SK-N-SH (cell line): ENCODE measurements at regions not wholly inside any gene's neighbourhood (a gene's known extent, or its start where the extent isn't known, plus 50 kb on each side); places are given as distances from the start of the nearest gene placed in this dataset.

Experiments used
- CTCF ChIA-PET: fragments of 300-600, 350-600 bp; formaldehyde crosslinking; extraction: SDS; loops from one replicate; lab custom pipeline; 2021; lab: Yijun Ruan, JAX
- POLR2A ChIA-PET: fragments of 350-600 bp; sonication (Branson Sonifier 250); formaldehyde crosslinking; extraction: SDS; loops from one replicate; lab custom pipeline; 2020; ENCODE audit warnings: antibody characterized with exemption, inconsistent platforms; lab: Yijun Ruan, JAX
- DNase-seq: peaks from one replicate; pipeline ENCODE4 v3.0.0; 2012
- H2AFZ ChIP-seq: fragments of 200-600 bp; sonication (generic); 2 replicates; pipeline ENCODE4 v1.8.1; 2016; ENCODE audit warnings: antibody characterized with exemption, mild to moderate bottlenecking, low read depth
- H3F3A ChIP-seq: fragments of 200-600 bp; sonication (generic); replicated peaks from 2 replicates; pipeline ENCODE3; 2016; ENCODE audit warnings: antibody characterized with exemption, mild to moderate bottlenecking; ENCODE audit not compliant: insufficient read depth
- H3K27ac ChIP-seq, 2 experiments: fragments of 200-500 bp in 1 of 2; fragments of 200-600 bp in 1 of 2; sonication (Bioruptor generic) in 1 of 2; sonication (generic), shearing (Covaris generic) in 1 of 2; 2 replicates each; pipeline versions ENCODE4 v1.5.1 to v1.6.1; 2014 to 2016; ENCODE audit warnings: low read depth in 2 of 2, inconsistent platforms in 1 of 2, low read length in 1 of 2, mild to moderate bottlenecking in 1 of 2, mixed read lengths in 1 of 2
- H3K27me3 ChIP-seq: fragments of 200-600 bp; sonication (generic), shearing (Covaris generic); 2 replicates; pipeline ENCODE4 v1.6.1; 2016; ENCODE audit warnings: mixed run types; ENCODE audit not compliant: insufficient read depth
- H3K36me3 ChIP-seq, 2 experiments: fragments of 200-500 bp in 1 of 2; fragments of 200-600 bp in 1 of 2; sonication (Bioruptor generic) in 1 of 2; sonication (generic) in 1 of 2; replicated peaks in 1 of 2; 2 replicates each; pipeline versions ENCODE3 to v1.5.1; 2014 to 2016; ENCODE audit warnings: low read length in 1 of 2, mild to moderate bottlenecking in 1 of 2; ENCODE audit not compliant: insufficient read depth in 2 of 2, control insufficient read depth in 1 of 2
- H3K4me1 ChIP-seq, 2 experiments: fragments of 200-500 bp in 1 of 2; fragments of 200-600 bp in 1 of 2; sonication (Bioruptor generic) in 1 of 2; sonication (generic), shearing (Covaris generic) in 1 of 2; 2 replicates each; pipeline versions ENCODE4 v1.5.1 to v1.6.1; 2014 to 2016; ENCODE audit warnings: low read depth in 1 of 2, low read length in 1 of 2, mixed run types in 1 of 2; ENCODE audit not compliant: insufficient read depth in 2 of 2, control insufficient read depth in 1 of 2
- H3K4me2 ChIP-seq: fragments of 200-600 bp; sonication (generic), shearing (Covaris generic); 2 replicates; pipeline ENCODE4 v1.6.1; 2017; ENCODE audit warnings: mixed run types
- H3K4me3 ChIP-seq, 2 experiments: fragments of 200-500 bp in 1 of 2; fragments of 200-600 bp in 1 of 2; sonication (Bioruptor generic) in 1 of 2; sonication (generic), shearing (Covaris generic) in 1 of 2; 2 replicates each; pipeline versions ENCODE4 v1.5.1 to v1.8.1; 2014 to 2016; ENCODE audit warnings: low read depth in 2 of 2, inconsistent platforms in 1 of 2, low read length in 1 of 2, mild to moderate bottlenecking in 1 of 2, mixed read lengths in 1 of 2, moderate library complexity in 1 of 2
- H3K79me2 ChIP-seq: fragments of 200-600 bp; sonication (generic); 2 replicates; pipeline ENCODE4 v1.8.1; 2017; ENCODE audit warnings: mild to moderate bottlenecking; ENCODE audit not compliant: insufficient read depth
- H3K9ac ChIP-seq: fragments of 200-600 bp; sonication (generic); 2 replicates; pipeline ENCODE4 v1.6.1; 2017; ENCODE audit warnings: mixed run types
- H3K9me2 ChIP-seq: fragments of 200-600 bp; sonication (generic); 2 replicates; pipeline ENCODE4 v1.6.1; 2017; ENCODE audit warnings: mixed run types
- H3K9me3 ChIP-seq: fragments of 200-600 bp; sonication (generic); 2 replicates; pipeline ENCODE4 v1.6.1; 2017; ENCODE audit warnings: mixed run types, mild to moderate bottlenecking, moderate library complexity
- H4K20me1 ChIP-seq: fragments of 200-600 bp; sonication (generic); 2 replicates; pipeline ENCODE4 v1.6.1; 2017; ENCODE audit warnings: mild to moderate bottlenecking, mixed run types; ENCODE audit not compliant: insufficient read depth
- CHD2 ChIP-seq: fragments of 150-350 bp; IDR thresholded peaks from 2 replicates; pipeline ENCODE4 v1.6.1; 2018; ENCODE audit warnings: low read length; ENCODE audit not compliant: partially characterized antibody
- ELF1 ChIP-seq: IDR thresholded peaks from 2 replicates; pipeline ENCODE4 v1.4.0; 2012
- EP300 ChIP-seq, 2 experiments: IDR thresholded peaks; 2 replicates each; pipeline versions ENCODE4 v1.4.0 to v1.6.1; 2012; ENCODE audit warnings: borderline replicate concordance in 1 of 2, low read depth in 1 of 2, low read length in 1 of 2
- EZH2phosphoT487 ChIP-seq: fragments of 200-600 bp; sonication (generic); IDR thresholded peaks from 2 replicates; pipeline ENCODE4 v1.6.1; 2017; ENCODE audit warnings: low read depth, mixed run types, mild to moderate bottlenecking, antibody characterized with exemption, moderate library complexity, borderline replicate concordance
- FOSL2 ChIP-seq: IDR thresholded peaks from 2 replicates; pipeline ENCODE4 v1.4.0; 2012; ENCODE audit warnings: low read depth, mild to moderate bottlenecking, moderate library complexity, borderline replicate concordance
- GABPA ChIP-seq: IDR thresholded peaks from 2 replicates; pipeline ENCODE4 v1.4.0; 2012; ENCODE audit warnings: low read depth, mild to moderate bottlenecking
- MXI1 ChIP-seq: IDR thresholded peaks from 2 replicates; pipeline ENCODE4 v1.6.1; 2012; ENCODE audit warnings: mild to moderate bottlenecking, low read depth, low read length, improper control_type of control experiment
- POLR2AphosphoS5 ChIP-seq: IDR thresholded peaks from 2 replicates; pipeline ENCODE4 v1.6.1; 2012; ENCODE audit warnings: low read depth, low read length
- RAD21 ChIP-seq: IDR thresholded peaks from 2 replicates; pipeline ENCODE4 v1.6.1; 2012; ENCODE audit warnings: mild to moderate bottlenecking, low read length
- RXRA ChIP-seq: IDR thresholded peaks from 2 replicates; pipeline ENCODE4 v1.4.0; 2012; ENCODE audit warnings: low read depth, mild to moderate bottlenecking, borderline replicate concordance
- TCF12 ChIP-seq: IDR thresholded peaks from 2 replicates; pipeline ENCODE4 v1.4.0; 2012
- WGBS: methylation state at CpG from one replicate; pipeline ENCODE4 v1.1.6; 2017; ENCODE audit warnings: low lambda C conversion rate; 5-methylcytosine and 5-hydroxymethylcytosine counted together
- TF ChIP-seq, protein P1 (sequence below): fragments of 200-600 bp; sonication (generic); IDR thresholded peaks from 2 replicates; pipeline ENCODE4 v1.6.1; 2017; ENCODE audit warnings: antibody characterized with exemption, mild to moderate bottlenecking, moderate library complexity

DNA sequence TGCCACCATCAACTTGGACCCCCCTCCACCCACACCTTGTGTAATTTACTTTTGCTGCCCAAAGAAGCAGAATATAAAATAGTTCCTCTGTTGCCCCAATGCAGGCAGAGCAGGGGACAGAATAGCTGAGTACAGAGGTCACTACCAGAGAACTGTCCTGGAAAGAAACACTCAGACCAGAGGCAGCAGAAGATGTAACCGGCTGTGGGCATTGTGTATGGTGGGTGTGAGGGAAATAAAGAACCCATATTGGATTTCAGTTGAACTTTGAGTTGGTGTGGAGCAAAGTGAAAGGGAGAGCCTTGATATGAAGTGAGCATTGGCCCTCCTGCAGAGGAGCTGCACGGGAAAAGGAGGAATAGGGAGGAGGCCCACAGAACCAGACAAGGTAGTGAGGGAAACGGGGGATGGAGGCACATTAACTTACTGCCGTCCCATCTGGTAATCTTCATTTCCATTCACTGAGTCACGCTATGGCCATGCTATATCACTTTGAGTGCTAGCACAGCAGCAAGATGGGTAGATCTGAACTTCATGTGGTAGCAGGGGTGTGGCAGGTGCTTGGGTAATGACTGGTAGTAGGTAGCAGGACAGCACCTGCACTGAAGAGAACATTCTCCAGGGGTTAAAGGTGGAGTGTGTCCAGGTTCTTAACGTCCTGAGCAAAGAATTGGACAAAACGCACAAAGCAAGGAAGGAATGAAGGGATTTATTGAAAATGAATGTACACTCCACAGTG lies 56.3 kb upstream of the FBXO28 start (continued):
- TF ChIP-seq EP300 (IDR thresholded peaks at IDR 0.05; ENCODE audit: borderline replicate concordance in 1 of 2, low read depth in 1 of 2, low read length in 1 of 2), result no peak

DNA sequence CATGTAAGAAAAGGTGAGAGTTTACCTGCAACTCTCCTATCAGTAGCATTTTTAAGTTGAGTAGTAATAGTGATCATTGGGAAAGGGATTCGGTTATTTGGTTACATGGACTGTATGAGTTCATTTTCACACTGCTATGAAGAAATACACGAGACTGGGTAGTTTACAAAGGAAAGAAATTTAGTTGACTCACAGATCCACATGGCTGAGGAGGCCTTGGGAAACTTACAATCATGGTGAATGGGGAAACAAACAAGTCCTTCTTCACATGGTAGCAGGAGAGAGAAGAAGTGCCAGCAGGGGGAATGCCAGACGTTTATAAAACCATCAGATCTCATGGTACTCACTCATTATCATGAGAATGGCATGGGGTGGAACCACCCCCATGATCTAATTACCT lies 59.3 kb upstream of the FBXO28 start:
- 58% methylated on average over 3 of the region's 3 CpGs for WGBS
- Histone ChIP-seq H3K9ac (no peak overlapping the region), H3K9me3 (no peaks in the 10 kb centered on the region), H3F3A (peaks cover 7% of the 10 kb centered on the region), H3K4me1 (no peaks in the 10 kb centered on the region), H3K79me2 (no peaks in the 10 kb centered on the region), H3K36me3 (no peaks in the 10 kb centered on the region), H4K20me1 (no peaks in the 10 kb centered on the region), H3K4me2 (no peak overlapping the region), H2AFZ (no peak overlapping the region), H3K27me3 (no peaks in the 10 kb centered on the region), H3K9me2 (no peaks in the 10 kb centered on the region), H3K4me3 (no peak overlapping the region), H3K27ac (no peak overlapping the region)
- POLR2A ChIA-PET, result no interaction called here
- TF ChIP-seq, protein P1, sequence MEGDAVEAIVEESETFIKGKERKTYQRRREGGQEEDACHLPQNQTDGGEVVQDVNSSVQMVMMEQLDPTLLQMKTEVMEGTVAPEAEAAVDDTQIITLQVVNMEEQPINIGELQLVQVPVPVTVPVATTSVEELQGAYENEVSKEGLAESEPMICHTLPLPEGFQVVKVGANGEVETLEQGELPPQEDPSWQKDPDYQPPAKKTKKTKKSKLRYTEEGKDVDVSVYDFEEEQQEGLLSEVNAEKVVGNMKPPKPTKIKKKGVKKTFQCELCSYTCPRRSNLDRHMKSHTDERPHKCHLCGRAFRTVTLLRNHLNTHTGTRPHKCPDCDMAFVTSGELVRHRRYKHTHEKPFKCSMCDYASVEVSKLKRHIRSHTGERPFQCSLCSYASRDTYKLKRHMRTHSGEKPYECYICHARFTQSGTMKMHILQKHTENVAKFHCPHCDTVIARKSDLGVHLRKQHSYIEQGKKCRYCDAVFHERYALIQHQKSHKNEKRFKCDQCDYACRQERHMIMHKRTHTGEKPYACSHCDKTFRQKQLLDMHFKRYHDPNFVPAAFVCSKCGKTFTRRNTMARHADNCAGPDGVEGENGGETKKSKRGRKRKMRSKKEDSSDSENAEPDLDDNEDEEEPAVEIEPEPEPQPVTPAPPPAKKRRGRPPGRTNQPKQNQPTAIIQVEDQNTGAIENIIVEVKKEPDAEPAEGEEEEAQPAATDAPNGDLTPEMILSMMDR, result no peak
- TF ChIP-seq CHD2 (no peak), RAD21 (no peak), TCF12 (no peak), GABPA (no peak), RXRA (no peak), FOSL2 (no peak)
- no peak for DNase-seq
- CTCF ChIA-PET, result no interaction called here

DNA sequence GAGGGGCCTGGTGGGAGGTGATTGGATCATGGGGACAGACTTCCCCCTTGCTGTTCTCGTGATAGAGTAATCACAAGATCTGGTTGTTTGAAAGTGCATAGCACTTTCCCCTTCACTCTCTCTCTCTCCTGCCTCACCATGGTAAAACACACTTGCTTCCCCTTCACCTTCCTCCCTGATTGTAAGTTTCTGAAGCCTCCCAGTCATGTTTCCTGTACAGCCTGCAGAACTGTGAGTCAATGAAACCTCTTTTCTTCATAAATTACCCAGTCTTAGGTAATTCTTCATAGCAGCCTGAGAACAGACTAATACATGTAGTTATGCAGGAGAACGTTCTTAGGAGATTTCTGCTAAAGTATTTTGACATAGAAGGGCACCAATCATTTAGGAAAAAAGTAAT lies 59.9 kb upstream of the FBXO28 start:
- TF ChIP-seq MXI1 (no peak), TCF12 (no peak), EZH2phosphoT487 (no peak), ELF1 (no peak), EP300 (IDR thresholded peaks at IDR 0.05; ENCODE audit: borderline replicate concordance in 1 of 2, low read depth in 1 of 2, low read length in 1 of 2) (no peak), CHD2 (no peak), GABPA (no peak), POLR2AphosphoS5 (no peak)
- TF ChIP-seq, all 33 proteins: peak for 0
- no peaks in the 10 kb centered on the region for H3K9me2 ChIP-seq
- H3K4me3 ChIP-seq, result no peak overlapping the region
- H3K27ac ChIP-seq, result no peak overlapping the region
- H3K4me2 ChIP-seq, result no peak overlapping the region
- no peaks in the 10 kb centered on the region for H3K36me3 ChIP-seq
- H3F3A ChIP-seq, result peaks cover 7% of the 10 kb centered on the region
- H4K20me1 ChIP-seq, result no peaks in the 10 kb centered on the region
- H3K79me2 ChIP-seq, result no peaks in the 10 kb centered on the region
- no peaks in the 10 kb centered on the region for H3K27me3 ChIP-seq
- H3K9me3 ChIP-seq, result no peaks in the 10 kb centered on the region
- H3K4me1 ChIP-seq, result no peaks in the 10 kb centered on the region
- no peak for DNase-seq
- 79% methylated on average over 2 of the region's 2 CpGs for WGBS
- no peak overlapping the region for H3K9ac ChIP-seq
- H2AFZ ChIP-seq, result no peak overlapping the region
- ChIA-PET CTCF (no interaction called here), POLR2A (no interaction called here)
